Stimulated activated CD8-positive, alpha-beta memory T cell treated with anti-CD3 and anti-CD28 coated beads, Interleukin-2, amount 100 ng/mL, for 48 hours (primary cell): ENCODE measurements at regions not wholly inside any gene's neighbourhood (a gene's known extent, or its start where the extent isn't known, plus 50 kb on each side); places are given as distances from the start of the nearest gene placed in this dataset.
"Not testable (repeated sequence)": the region's sequence is repeated elsewhere in the genome, so short reads cannot be mapped to it uniquely, and the experiment has no call there.

Experiments used
- DNase-seq, 2 donors: peaks; one replicate each; pipeline ENCODE4 v3.0.0-alpha.2; 2020; ENCODE audit warnings: low read depth in 2 of 2

- DNase-seq = no peak
Measured at GRCh38 chr13:105848494-105848893, 687.0 kb downstream of the EFNB2 start.

DNA sequence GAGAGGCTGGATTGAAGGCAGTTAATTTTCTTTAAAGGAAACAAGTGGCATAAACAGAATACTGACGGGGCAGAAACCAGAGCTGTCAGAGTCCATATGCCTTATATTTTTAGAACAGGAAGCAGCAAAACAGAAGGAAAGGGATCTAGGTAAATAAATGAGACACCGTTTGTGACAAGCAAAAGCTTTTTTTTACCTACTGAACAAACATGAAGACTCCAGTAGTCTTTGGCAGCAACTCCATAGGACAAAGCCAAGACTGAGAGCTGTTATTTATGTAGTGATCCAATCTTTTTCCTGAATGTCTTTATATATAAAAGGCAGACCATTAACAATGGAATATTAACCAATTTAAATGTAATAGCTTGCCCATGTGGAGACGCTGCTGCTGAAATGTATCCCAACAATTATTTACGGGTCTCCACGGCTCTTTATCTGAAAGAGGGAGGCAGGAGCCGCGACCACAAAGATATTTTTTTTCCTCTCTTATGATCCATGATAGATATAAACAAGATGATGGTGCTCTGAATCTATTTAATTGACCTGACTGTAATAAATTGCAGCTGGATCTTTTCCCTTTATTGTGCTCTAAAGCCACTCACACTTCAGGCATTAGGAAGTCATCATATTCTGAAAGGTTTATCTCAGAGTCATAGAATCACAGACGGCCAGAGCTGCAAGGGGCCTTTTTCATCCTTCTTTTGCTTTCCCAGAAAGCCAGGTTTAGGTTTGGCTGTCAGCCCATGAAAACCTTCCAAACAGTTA is 687.8 kb downstream of the EFNB2 start:
- no peak for DNase-seq

- DNase-seq = no peak
Measured at GRCh38 chr13:105846923-105847322, 688.5 kb downstream of the EFNB2 start.

DNA sequence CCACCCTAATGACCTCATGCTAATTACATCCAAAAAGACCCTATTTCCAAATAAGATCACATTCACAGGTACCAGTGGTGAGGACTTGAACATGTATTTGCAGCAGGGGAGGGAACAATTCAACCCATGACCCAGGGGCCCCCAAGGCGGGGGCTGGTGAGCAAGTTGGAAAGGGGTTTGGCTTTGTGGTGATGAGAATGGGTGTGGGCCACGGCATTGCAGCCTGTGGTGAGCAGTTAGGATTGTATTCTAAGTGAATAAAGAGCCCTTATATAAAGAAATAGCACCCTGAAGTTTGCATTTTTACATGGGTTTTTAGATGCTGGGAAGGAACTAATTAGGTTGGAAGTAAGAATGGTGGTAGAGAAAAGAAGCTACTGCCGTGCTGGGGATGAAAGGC is 694.2 kb downstream of the EFNB2 start:
- no peak for DNase-seq

DNA sequence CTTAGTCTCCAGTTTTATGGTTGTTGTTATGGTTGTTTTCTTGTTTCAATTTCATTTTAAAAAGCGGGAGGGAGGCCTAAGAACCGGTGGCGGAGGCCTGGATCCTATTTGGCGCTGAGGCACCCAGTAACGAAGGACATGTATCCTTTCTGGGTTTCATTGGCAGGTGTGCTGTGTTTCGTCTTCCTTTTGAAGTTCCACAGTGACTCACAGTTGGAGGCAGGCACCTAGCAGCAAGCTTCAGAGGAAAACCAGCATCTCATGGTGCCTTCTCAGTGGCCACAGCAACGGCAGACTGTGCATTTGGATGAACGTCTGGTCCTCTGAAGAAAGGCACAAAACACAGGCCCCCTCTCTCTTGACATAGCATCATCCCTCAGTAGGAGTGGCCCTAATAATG is 697.2 kb downstream of the EFNB2 start:
- no peak for DNase-seq

- DNase-seq = not testable (repeated sequence)
Measured at GRCh38 chr13:105837295-105837694, 698.2 kb downstream of the EFNB2 start.

DNA sequence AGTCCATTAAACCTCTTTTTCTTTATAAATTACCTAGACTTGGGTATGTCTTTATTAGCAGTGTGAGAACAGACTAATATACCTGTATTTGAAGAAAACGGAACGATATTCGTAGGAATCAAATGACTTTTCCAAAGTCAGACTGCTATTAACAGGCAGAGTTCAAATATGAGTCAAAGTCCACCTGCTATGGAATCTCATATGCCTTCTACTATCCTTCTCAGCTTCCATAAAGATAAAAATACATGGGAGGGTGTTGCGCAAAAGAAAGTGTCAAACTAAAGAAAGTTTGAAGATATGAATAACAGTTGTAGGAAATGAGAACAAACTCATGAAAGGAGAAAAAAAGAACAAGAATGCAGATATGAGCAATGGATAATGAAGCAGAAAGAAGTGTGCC is 704.6 kb downstream of the EFNB2 start:
- DNase-seq = no peak

- no peak for DNase-seq
Measured at GRCh38 chr13:105827111-105827809, 708.2 kb downstream of the EFNB2 start.

GRCh38 chr13:105825071-105825470 is 710.4 kb downstream of the EFNB2 start:
- DNase-seq = no peak

- DNase-seq = no peak
Measured at GRCh38 chr13:105821337-105821736, 714.1 kb downstream of the EFNB2 start.

GRCh38 chr13:105820415-105820814 is 715.0 kb downstream of the EFNB2 start:
- DNase-seq = no peak

GRCh38 chr13:105817498-105817897 is 718.0 kb downstream of the EFNB2 start:
- DNase-seq = no peak

GRCh38 chr13:105816994-105817393 is 718.5 kb downstream of the EFNB2 start:
- no peak for DNase-seq

DNA sequence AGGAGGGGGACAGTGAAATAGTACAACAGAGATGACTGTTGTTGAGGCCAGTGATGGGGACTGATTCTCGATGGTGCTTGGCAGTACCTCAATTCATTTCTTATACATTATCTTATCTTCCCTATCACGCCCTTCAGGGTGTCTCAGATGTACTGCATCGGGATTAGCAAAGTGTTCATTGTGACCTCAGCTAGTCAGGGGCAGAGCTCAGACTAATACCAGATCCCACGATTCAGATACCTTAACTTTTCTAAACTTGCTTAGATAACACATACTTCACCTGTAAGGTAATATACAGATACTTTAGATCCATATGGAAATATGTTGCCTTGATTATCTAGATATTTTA is 720.6 kb downstream of the EFNB2 start:
- DNase-seq = no peak

GRCh38 chr13:105814219-105814901 is 721.1 kb downstream of the EFNB2 start:
- no peak for DNase-seq

DNA sequence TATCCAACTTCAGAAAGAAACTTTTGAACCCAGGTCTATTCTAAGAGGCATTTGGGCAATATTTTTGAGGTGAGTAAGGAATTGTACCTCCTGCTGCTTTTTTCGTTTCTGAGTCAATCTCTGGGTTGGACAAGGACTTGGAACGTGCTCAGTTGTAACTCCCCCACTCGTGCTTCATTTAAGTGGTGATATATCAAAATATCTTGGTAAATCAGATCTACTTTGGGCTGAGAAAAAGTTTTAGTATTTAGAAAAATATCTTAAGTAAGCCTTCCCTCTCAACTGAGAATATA is 728.9 kb downstream of the EFNB2 start:
- no peak for DNase-seq

- DNase-seq = no peak
Measured at GRCh38 chr13:105805892-105806627, 729.4 kb downstream of the EFNB2 start.

DNA sequence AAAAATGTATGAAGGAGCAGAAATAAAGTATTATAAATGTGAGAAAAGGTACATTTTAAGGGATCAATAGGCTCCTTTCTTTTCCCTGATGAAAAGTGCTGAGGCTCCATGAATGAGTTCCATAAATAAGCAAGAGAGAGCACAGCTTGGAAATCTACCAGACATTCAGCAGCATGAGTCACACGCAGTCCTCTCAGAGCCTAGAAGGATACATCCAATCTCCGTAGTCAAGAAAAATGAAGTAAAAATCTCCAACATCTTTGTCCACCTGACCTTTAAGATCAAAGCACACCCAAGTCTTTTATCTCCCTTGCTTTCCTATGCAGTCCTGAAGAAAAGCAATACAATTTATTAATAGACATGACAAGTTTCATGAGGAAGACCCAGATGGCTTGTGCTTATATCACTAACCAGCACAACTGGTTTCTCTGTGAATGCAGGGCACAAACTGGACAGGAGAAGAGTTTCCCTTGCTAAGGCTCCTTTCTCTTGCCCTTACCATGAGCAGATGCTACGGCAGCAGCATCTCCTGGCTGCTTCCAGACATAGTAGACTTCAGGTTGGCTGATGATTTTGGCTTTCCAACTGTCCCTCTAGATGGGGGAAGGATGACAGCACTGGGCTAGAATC is 730.8 kb downstream of the EFNB2 start:
- DNase-seq = no peak

DNA sequence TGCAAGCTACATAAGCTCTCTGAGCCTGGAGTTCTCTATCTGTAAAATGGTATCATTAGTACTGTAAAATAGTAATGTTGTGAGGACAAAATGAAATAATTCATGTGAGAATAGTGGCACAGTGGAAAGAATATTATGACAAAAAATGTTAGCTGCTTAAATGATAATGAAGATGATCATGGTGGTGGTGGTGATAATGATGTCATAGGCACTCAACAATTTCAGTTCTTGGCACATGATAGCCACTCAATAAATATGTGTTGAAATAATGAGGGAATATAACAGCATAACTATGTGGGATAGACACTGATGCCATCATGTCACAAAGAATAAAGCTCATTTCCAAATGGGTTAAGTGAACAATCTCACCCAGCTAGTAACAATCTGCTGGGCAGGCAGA is 736.3 kb downstream of the EFNB2 start:
- DNase-seq = no peak

GRCh38 chr13:105798541-105798940 is 736.9 kb downstream of the EFNB2 start:
- no peak for DNase-seq

DNA sequence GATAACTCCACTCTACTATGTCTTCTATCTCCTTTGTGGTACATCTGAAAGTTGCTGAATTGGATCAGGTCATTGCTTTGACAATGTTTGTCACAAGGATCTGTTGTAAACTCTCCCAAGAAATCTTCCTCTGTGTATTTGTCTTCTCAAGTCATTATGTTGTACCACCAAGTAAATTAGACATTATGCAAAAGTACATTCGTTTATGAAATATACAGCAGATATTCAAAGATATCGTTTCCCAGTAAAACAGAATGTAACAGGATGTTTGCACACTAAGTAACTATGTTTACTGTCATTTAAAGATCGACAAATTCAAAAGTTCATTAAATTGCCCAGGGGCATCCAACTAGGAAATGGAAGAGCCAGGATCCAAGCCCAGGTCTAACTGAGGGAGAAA is 739.4 kb downstream of the EFNB2 start:
- DNase-seq = no peak

DNA sequence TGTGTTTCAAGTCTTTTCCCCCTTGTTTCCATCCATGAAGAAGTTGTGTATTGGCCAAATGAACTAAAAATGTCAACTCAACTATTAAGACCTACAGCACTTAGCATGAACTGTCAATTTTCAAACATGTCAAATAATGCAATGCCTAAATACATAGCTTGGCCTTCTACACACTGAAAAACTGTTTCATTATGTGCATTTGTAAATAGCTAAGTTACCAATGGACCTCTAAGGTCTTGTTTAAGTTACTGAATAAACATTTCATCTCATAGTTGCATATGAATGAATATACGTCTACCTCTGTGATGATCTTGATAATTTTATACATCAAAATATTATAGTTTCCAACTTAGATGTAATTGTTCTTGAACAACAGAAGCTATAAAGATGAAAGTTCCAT is 744.5 kb downstream of the EFNB2 start:
- no peak for DNase-seq
